GM19023 (cell line): ENCODE measurements at regions not wholly inside any gene's neighbourhood (a gene's known extent, or its start where the extent isn't known, plus 50 kb on each side); places are given as distances from the start of the nearest gene placed in this dataset.
A peak's percentile ranks its signal among the peaks of the same experiment; 100 is the strongest.
"Not testable (repeated sequence)": the region's sequence is repeated elsewhere in the genome, so short reads cannot be mapped to it uniquely, and the experiment has no call there.

Source experiments
- ATAC-seq: cut with Tn5 transposase; IDR thresholded peaks from one replicate; pipeline ENCODE4 v1.9.1; 2021; ENCODE audit warnings: mild to moderate bottlenecking, moderate library complexity; ENCODE audit not compliant: unreplicated experiment

DNA sequence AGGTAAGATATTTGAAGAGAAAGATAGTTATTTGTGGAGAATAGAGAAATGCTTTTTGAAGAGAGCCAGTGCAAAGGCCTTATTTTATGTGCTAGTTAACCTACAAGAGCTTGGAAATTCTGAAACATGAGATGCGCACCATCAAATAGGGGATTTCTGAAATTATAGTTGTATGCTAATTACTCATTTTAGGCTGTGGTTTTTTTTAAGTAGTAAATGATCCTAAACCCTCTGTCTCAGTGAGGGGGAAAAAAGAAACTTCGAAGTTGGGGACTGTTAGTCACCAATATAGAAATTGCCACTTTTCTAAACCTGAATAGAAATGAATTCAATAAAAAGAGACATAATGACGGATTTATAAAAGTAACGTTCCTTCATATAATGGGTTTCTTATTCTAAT is 119.3 kb upstream of the MDFIC start:
- no peak for ATAC-seq

DNA sequence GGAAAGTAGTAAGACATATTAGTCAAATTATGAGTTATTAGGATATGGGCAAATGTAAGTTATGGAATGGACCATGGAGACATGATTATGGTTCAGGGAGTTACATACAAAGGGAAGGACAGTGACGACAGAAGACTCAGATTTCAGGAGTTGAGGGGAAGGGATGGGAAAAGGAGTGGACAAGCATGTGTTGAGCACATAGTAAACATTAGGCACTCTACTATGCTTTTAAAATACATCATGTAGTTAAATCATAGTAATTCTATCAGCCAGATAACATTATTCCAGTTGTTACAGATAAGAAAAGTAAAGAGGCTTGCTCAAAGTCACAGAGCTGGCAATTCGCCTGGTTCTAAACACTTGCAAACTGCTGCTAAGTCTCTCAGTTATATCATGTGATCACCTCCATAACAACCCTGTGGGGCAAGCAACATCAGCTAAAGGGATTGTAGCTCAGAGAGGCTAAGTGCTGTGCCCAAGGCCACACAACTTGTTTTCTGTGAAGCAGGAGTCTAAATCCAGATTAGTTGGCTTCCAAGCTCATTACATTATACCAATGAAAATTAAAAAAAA is 115.2 kb upstream of the MDFIC start:
- no peak for ATAC-seq

DNA sequence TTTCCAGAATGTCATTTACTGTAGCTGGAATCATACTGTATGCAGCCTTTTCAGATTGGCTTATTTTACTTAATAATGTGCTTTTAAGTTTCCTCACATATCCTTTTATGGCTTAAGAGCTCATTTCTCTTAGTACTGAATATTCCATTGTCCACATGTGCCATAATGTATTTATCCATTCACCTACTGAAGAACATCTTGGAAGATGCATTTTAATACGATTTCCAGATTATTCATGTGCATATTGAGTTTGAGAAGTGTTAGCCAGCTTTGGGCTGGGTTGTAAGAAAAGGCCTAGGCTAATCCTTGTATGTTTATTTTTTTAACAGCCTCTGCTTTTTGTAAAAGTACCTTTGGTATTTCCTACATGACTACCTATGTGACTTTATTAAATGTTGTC is 109.3 kb upstream of the MDFIC start:
- no peak for ATAC-seq

DNA sequence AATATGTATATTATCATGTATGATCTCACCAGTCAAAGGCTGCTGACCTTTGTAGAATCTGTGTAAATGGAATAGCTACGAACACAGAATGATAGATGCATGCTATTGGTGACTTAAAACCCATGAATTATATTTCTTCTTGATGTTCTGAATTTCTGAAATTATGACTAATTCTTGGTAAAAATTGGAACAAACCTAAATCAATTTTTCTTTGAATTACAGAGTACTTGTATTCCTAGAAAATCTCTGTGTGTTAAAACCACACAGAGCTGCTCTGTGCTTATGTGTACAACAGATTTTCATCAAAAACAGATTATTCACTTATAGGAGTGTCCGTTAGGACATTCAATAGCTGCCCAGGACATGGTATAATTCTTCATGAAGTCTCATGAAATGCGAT is 108.3 kb upstream of the MDFIC start:
- ATAC-seq, result no peak

DNA sequence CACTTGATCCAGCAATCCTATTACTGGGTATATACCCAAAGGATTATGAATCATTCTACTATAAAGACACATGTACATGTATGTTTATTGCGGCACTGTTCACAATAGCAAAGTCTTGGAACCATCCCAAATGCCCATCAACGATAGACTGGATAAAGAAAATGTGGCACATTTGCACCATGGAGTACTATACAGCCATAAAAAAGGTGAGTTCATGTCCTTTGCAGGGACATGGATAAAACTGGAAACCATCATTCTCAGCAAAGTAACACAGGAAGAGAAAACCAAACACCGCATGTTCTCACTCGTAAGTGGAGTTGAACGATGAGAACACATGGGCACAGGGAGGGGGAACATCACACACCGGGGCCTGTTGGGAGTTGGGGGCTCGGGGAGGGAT is 104.9 kb upstream of the MDFIC start:
- ATAC-seq, result not testable (repeated sequence)

DNA sequence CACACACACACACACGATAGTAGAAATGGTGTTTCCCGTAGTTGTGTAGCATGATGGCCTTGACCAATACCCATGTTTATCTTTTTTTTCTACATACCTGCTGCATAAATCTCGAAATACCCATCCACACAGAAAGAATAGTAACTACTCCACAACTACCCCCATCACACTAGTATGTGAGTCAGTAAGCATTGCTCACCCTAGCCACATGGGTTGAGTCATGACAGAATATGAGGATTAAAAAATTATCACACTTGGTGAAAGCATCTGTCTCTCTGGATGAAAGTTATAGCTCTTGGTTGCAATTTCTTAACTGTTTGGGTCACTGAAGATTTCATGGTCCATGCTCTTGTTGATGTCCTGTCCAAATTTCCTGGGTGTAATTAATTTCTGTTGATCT is 103.4 kb upstream of the MDFIC start:
- no peak for ATAC-seq

DNA sequence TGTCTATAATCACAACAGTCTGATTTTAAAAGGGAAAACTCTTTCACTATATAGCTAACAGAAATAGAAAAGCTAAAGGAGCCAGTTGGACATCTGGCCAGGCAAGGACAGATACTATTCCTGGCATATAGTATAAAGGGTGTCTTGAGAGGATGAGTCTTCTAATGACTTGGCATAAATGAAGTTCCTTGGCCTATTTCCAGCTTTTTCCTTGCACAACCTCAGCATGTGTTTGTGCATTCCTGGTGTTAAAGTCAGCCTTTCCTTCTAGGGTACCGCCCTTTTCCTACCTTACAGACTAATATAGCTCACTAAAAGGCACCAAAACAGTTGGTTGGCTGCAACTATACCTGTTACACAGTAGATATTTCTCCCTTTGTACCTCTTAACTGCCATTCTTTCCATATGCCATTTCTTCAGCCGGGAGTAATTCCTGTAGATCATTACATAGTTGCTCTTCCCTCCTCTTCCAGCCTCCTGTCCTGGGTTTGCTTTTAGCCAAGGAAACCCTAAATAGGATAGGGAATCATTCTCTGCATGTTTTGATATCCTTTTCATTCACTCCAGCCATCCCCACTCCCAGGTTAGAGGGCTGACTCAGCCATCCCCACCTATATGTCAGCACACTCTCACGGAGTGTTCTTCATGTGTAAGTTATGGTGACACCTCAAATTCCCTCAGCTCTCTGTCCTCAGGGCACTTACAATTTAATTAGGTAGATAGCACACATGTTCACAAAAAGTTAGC is 102.1 kb upstream of the MDFIC start:
- ATAC-seq, result no peak

DNA sequence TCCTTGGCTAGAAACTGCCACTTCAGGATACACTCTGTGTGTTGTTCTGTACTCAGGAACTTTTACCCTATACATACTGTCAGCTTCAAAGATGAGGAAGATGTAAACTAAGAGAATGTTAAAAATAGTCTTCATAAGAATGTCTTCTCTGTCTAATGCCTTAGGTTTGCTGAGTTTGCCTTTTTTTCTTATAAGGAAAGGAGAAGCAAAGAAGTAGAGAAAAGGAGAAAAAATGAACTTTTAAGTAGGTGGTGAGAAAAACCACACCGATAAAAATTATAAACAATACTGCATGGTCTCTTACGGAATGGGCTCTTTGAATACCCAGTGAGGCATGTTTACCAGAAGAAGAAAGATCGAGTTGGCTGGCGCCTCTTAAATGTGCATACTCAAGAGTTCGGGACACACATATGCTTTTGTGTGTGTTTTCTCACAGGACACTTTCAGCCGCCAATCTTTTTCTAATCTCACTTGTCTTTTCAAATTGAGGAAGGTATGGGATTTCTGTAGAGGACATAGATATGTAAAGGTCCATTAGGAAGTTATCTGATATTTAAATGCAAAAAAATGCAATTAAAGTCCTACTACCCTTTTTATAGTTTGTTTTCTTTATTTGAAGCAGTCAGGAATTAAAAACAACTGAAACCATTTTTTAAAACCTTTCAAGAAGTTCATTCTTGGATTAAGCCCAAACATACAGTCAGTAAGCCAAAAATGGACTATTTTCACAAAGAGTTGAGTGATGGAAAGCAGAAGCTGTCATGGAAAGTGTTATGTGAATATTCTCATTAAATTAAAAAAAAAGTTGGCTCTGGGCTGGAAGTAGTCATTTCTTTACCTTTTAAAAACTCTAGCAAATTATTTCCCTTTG is 100.6 kb upstream of the MDFIC start:
- no peak for ATAC-seq

DNA sequence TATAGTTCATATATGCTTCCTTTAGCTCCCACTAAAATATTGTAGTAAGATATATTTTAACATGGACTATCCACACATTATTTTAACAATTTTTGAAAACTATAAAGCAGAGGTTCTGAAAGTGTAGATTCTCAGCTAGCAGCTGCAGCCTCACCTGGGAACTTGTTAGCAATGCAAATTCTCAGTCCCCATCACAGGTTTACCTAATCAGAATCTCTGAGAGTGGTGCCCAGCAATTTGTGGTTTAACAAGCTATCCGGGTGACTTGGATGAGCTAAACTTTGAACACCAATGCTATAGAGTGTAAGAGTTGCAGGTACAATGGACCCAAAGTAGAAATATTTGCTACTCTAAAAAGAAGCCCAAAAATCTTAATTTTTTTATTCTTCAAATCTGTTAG is 99.8 kb upstream of the MDFIC start:
- ATAC-seq, result no peak

DNA sequence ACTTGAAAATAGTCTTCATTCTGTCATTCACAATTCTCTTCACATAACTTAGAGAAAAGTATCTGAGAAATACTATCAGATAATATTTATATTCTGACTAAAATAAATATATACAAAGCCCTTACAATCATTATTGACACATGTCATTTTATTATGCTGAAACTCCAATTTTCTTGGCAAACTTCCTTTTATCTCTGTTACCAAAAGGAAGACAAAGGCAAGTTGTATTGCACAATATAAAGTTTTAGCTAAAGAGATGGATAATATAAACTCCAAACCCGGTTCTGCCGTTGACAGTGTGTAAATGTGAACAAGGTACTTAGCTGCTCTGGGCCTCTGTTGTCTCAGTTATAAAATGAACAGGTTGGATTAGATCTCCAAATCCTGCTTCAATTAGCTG is 99.0 kb upstream of the MDFIC start:
- no peak for ATAC-seq

DNA sequence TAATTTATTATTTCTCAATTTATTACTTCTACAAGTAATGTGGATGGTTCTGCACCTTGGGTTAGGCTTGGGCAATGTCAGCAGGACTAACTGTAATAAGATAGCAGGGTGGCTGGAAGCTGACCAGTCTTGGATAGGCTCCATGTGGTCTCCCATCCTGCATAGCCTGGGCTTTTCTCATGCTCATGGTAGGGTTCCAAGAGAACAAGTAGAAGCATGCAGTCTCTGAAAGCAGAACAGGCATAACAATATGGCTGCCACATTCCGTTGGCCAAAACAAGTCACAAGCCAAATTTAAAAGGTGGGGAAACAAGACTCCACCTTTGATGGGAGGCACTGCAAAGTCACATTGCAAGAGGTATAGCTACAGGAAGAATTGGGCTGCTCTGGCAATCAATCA is 98.6 kb upstream of the MDFIC start:
- ATAC-seq, result no peak

DNA sequence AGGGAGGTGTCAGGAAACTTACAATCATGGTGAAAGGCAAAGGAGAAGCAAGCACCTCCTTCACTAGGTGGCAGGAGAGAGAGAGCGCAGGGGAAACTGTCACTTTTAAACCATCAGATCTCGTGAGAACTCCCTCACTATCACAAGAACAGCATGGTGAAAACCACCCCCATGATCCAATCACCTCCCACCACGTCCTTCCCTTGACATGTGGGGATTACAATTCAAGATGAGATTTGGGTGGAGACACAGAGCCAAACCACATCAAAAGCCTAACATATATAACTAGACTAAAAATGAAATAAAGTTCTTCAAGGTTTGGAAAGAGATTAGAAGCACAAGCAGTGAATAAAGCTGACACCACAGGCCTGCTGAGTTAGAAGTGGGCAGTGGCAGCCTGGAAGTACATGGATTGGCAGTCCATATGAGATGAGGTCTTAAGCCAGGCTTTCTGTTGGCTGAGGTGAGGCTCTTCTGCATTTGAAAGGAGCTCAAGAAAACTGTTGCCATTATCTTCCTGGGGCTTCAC is 96.4 kb upstream of the MDFIC start:
- no peak for ATAC-seq

DNA sequence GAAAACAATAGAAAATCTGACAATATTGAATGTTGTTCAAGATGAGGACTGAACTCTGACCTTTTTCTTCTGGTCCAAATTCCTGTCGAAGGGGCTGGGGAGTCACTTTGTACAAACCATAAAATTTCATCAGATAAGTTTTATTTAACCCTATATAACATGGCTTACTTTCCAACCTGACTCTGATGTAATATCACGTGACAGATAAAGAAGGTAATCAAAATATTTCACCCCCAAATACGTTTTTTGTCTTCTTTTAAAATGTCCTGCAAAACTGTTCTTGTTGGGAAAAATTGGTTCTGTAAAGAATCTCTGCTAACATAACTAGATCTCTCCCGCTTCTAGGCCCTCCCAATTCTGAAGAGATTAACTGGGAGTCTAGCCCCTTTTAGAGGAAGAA is 90.9 kb upstream of the MDFIC start:
- ATAC-seq, result no peak

DNA sequence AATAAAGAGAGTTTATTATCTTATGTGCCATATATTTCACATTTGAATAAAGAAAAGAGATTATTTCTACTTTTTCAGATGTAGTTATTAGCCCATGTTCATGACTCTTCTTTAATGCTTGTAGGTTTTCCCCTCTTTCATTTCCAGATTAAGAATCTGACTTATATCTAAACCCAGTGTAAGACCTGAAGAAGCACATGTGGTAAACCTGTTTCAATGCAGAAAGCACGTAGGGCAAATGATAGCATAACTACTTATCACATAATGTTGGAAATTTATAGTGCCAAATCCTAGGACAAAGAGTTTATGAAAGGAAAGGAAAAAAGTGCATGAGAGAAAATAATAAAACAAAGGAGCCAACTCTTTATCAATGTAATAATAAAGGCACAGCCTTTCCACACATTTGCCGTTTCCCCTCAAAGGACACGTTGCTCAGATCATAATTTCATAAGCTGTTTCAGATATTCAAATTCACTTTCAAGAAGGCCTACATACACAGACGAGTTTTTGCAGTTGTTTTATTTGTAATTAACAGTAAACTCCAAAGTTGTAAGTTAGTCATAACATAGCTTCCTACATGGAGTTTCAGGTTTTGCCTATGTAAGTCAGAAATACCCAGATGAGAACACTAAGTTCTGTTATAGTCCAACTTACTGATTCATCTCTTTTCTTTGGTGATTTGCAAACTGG is 88.8 kb upstream of the MDFIC start:
- peak; percentile 94 for ATAC-seq

DNA sequence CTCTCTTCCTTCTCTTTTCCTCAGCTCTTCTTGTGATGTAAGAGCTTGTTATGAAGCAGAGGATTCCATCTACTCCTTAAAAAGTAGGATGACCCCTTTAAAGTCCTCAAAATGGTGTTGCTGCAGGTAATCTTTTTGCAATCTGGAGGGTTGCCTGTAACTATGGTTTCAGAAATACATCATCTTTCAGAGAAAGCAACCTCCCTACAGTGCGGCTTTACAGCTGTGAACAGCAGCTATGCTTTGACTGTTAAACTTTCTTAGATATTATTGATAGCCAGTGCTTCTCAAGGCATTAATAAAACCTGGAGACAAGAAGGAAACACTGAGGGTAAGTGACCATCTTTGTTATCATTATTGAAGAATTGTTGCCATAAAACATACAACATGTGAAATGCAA is 86.6 kb upstream of the MDFIC start:
- ATAC-seq, result no peak

DNA sequence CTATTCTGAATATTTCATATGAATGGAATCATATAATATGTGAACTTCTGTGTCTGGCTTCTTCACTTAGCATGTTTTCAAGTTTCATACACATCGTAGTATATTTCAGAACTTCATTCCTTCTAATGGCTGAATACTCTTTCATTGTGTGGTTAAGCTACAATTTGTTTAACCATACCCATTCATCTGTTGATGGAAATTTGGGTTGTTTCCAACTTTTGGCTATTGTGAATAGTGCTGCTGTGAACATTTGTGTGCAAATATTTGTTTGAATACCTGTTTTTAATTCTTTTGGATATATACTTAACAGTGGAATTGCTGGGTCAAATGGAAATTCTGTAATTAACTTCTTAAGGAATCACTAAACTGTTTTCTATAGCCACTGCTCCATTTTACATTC is 86.0 kb upstream of the MDFIC start:
- ATAC-seq, result no peak

DNA sequence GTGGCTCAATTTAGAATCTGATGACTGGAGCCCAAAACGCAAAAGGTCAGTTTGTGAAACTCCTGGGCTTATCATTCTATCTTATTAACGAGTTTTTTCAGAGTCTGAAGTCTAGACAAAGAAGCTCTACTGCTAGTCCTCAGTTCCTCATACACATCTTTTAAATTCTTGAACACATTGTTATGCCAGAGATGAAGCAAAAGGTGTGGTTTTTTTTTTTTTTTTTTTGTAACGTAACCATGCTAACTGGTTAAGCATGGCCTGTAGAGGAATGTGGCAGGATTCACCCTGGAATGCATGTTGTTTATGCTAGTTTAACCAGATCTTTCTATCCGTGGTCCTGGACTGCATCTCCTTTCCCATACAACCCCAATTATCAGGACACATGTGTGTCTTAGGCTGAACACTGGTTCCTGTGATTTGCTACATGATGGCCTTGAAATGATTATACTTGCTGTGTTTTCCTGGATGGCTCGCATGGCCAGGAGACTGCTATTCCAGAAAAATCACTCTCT is 79.3 kb upstream of the MDFIC start:
- ATAC-seq, result no peak

DNA sequence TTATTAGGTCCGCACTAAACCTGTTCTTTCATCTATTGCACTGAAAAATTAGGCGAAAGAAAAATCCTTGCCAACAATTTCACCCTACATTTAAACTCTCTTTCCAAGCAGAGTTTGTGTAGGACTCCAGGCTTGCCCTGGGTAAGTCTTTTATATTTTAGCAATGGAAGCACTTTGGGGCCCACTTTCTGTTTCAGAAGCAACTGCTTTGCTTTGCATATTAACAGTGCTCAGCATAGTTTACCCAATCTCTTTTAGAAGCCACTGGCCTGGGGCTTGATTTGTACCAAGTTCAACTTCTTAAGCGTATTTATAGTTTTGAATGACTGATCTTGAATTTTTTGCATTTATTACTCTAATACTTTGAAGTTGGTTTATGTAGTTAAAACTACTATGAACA is 78.8 kb upstream of the MDFIC start:
- no peak for ATAC-seq

DNA sequence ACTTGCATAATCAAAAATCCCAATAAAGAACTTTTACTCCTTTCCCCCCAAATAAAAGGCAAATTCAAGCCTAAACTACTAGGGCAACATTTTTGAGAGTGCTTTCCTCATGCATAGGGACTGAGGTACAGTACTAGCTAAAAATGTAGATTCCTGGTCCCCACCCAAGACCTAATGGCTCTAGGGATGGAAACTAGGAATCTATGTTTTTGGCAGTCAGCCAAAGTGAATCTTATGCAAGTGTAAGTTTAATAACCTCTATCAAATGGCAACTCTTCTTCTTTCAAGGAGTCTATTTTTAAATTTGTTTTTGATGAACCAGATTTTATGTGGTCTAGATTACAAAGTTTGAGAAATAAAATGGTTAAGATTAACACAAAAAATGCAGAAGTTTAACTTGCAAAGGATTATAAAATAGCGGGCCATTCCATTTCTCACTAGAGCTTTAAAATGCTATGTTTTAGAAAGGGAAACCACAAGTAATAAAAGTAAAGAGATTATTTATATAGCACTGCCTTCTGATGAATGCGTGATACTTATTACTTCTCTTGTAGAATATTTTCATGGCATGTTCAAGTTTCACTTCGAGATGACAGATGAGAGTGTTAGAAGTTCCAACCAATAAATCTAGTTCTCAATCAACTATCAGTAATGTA is 70.4 kb upstream of the MDFIC start:
- no peak for ATAC-seq

DNA sequence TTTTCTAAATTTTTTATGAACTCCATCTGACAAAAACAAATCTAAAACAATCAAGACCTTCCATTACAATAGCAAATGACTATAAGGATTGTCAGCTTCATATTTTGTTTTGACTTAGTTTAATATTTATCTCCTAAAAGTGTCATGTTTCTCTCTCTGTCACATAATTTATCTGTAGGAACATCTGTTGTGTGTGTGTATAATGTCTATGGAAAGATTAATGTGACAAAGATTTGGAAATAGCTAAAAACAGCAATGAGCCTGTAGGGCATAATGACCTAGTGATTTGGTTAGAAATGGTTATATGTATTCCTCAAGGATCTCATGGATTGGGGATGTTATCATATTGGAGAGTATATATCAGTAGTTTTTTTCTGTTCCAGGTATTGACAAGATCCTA is 69.6 kb upstream of the MDFIC start:
- no peak for ATAC-seq

DNA sequence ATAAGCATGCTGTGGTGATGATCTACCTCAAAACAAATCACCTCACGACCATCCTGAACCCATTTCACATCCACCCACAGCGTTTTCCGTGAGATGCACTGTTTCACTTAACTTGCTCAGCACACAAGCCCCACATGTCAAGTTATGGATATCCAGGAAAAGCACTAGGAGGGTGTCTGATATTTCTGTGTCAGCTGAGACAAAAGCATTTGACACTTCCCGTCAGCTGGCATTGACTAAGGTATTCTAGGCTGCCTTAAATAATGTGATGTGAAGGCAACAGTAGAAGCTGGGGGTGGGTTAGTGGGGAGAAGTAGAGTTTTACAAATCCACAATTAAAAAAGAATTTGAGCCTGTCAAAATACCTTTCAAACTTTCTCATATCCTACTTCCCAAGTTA is 68.7 kb upstream of the MDFIC start:
- ATAC-seq, result no peak
